ENCODE measurements at regions not wholly inside any gene's neighbourhood (a gene's known extent, or its start where the extent isn't known, plus 50 kb on each side); places are given as distances from the start of the nearest gene placed in this dataset.

DNA sequence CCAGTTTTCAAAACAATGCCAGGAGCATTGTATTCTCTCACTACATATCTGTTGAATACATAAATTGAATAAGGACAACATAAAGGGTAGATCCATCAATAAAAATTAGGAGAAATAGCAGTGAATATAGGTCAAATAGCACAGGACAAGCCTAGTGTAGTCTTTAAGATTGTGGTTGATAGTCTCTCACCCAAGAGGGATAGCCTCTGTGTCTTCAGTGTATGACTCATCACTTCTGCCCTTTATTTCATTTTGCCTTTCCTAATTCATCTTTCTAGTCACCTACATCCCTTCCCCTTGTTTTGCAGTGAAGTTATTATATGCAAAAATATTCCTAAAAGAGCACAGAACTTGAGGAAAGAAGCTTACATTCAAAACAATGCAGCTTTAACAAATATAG, 335.0 kb upstream of the TUSC1 start:
- no peak overlapping the region for H3K27ac ChIP-seq
- intact Hi-C loops (cut with DNase I), result no loop called here
- no peaks in the 10 kb centered on the region for H3K36me3 ChIP-seq (replicated peaks in 1 of 2; ENCODE audit: insufficient read depth in 1 of 2, low read depth in 2 of 2)
- H3K4me1 ChIP-seq, result no peaks in the 10 kb centered on the region
- ATAC-seq (no peak), DNase-seq (no peak)
- H3K9me3 ChIP-seq, result no peaks in the 10 kb centered on the region
- TF ChIP-seq POLR2A (IDR thresholded peaks at IDR 0.05) (no peak), CTCF (IDR thresholded peaks at IDR 0.05) (no peak)
- H3K4me3 ChIP-seq, result no peak overlapping the region
- H3K27me3 ChIP-seq, result no peaks in the 10 kb centered on the region

GRCh38 chr9:26012797-26013196, 334.6 kb upstream of the TUSC1 start:
- TF ChIP-seq CTCF (IDR thresholded peaks at IDR 0.05) (no peak), POLR2A (IDR thresholded peaks at IDR 0.05) (no peak)
- no peaks in the 10 kb centered on the region for H3K4me1 ChIP-seq
- WGBS, 2 donors, result 73 to 80% methylated on average over 3 of the region's 3 CpGs

GRCh38 chr9:25994605-25995004, 316.4 kb upstream of the TUSC1 start:
- Histone ChIP-seq H3K27ac (no peak overlapping the region), H3K4me1 (no peaks in the 10 kb centered on the region), H3K36me3 (replicated peaks in 1 of 2; ENCODE audit: insufficient read depth in 1 of 2, low read depth in 2 of 2) (no peaks in the 10 kb centered on the region), H3K27me3 (no peaks in the 10 kb centered on the region), H3K9me3 (no peaks in the 10 kb centered on the region), H3K4me3 (no peak overlapping the region)
- ATAC-seq (no peak), DNase-seq (no peak)
- TF ChIP-seq POLR2A (IDR thresholded peaks at IDR 0.05), result no peak
- no peak for TF ChIP-seq CTCF (IDR thresholded peaks at IDR 0.05)
- intact Hi-C loops (cut with DNase I), result no loop called here
- 40 to 57% methylated on average over 6 of the region's 6 CpGs for WGBS, 2 donors

More at GRCh38 chr9:26012797-26013196, 334.6 kb upstream of the TUSC1 start:
- no peak overlapping the region for H3K27ac ChIP-seq
- DNase-seq (no peak), ATAC-seq (no peak)
- no peaks in the 10 kb centered on the region for H3K27me3 ChIP-seq
- H3K36me3 ChIP-seq (replicated peaks in 1 of 2; ENCODE audit: insufficient read depth in 1 of 2, low read depth in 2 of 2), result no peaks in the 10 kb centered on the region
- intact Hi-C loops (cut with DNase I), result no loop called here
- H3K9me3 ChIP-seq, result no peaks in the 10 kb centered on the region
- H3K4me3 ChIP-seq, result no peak overlapping the region

DNA sequence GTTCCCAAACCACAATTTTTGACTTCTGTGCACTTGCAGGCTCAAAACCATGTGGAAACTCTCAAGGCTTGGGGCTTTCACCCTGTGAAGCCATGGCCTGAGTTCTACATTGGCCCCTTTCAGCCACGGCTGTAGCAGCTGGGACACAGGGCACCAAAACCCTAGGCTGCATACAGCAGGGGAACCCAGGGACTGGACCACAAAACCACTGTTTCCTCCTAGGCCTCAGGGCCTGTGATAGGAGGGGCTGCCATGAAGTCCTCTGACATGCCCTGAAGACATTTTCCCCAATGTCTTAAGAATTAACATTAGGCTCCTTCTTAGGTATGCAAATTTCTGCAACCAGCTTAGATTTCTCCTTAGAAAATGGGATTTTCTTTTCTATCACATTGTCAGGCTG, 312.1 kb upstream of the TUSC1 start:
- TF ChIP-seq POLR2A (IDR thresholded peaks at IDR 0.05) (no peak), CTCF (IDR thresholded peaks at IDR 0.05) (no peak)
- no peaks in the 10 kb centered on the region for H3K9me3 ChIP-seq
- ATAC-seq (no peak), DNase-seq (no peak)
- no peaks in the 10 kb centered on the region for H3K4me1 ChIP-seq
- 46% methylated on average over 1 of the region's 1 CpG; no CpG with 5 or more reads in 1 of the 2 donors for WGBS, 2 donors
- intact Hi-C loops (cut with DNase I), result no loop called here
- no peaks in the 10 kb centered on the region for H3K36me3 ChIP-seq (replicated peaks in 1 of 2; ENCODE audit: insufficient read depth in 1 of 2, low read depth in 2 of 2)
- H3K4me3 ChIP-seq, result no peak overlapping the region
- H3K27me3 ChIP-seq, result no peaks in the 10 kb centered on the region
- H3K27ac ChIP-seq, result no peak overlapping the region

DNA sequence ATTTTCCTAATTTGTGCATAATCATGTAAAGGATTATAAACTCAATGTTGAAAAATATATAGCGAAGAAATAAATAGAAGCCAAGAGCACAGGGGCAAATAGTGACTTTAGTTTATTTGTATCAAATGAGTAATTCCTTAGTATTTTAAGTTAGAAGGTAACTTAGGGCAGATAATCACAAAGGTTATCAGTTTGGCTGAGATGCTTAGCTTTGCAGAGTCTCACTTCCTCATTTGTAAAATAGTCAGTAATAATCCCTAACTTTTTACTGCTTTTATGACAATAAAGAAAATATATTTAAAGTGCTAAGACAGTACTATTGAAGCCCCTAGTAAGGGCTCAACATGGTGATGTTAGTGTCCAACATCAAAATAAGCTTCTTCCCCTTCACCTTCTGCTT, 297.4 kb upstream of the TUSC1 start:
- WGBS, 2 donors, result 60 to 70% methylated on average over 1 of the region's 1 CpG
- DNase-seq (no peak), ATAC-seq (no peak)
- H3K4me3 ChIP-seq, result no peak overlapping the region
- no peaks in the 10 kb centered on the region for H3K36me3 ChIP-seq (replicated peaks in 1 of 2; ENCODE audit: insufficient read depth in 1 of 2, low read depth in 2 of 2)
- H3K27me3 ChIP-seq, result no peaks in the 10 kb centered on the region
- TF ChIP-seq POLR2A (IDR thresholded peaks at IDR 0.05) (no peak), CTCF (IDR thresholded peaks at IDR 0.05) (no peak)
- intact Hi-C loops (cut with DNase I), result no loop called here
- no peaks in the 10 kb centered on the region for H3K4me1 ChIP-seq
- H3K27ac ChIP-seq, result no peak overlapping the region
- H3K9me3 ChIP-seq, result no peaks in the 10 kb centered on the region

Data from body of pancreas (tissue), 4 donors.